Stimulated activated CD4-positive, alpha-beta T cell treated with anti-CD3 and anti-CD28 coated beads, TNF-alpha, amount 100 ng/mL, for 48 hours (primary cell): ENCODE measurements at regions not wholly inside any gene's neighbourhood (a gene's known extent, or its start where the extent isn't known, plus 50 kb on each side); places are given as distances from the start of the nearest gene placed in this dataset.

Experiments used
- DNase-seq, 3 donors: peaks; one replicate each; pipeline ENCODE4 v3.0.0-alpha.2; 2020; ENCODE audit warnings: low read depth in 3 of 3

DNA sequence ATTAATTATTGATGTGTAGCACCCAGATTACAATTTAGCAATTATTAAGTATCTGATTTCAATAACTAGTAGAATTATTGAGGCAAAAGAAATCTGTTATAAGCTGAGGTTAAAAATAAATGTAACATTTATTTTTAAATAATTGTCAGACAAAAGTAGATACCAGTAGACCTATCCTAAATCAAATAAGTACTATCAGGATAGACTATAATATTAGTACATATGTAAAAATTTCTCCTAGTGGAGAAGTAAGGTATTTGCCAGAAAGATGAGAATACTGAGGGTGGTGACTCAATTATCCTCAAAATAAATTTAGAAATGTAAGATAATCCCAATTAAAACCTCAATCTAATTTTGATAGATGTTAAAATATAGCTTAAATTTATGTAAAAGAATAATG is 377.8 kb upstream of the CHRM3 start:
- DNase-seq = no peak

DNA sequence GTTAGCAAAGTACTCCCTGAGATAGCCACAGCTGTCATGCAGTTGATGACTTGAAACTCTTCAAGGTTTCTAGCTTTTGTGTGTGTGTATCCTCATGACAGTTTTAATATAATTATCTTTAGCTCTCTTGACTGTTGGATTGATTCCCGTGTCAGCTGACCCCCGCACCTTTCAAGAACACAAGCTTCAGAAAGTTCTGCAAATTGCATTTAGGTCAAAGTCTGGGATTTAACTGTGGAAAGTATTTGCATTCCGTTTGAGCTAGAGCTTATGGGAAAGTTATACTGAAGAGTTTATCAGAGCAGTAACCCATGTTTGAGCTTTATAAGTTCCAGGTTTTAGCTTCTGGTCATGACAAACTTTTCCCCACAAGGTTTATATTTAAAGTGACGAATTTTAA is 380.1 kb upstream of the CHRM3 start:
- DNase-seq = no peak

DNA sequence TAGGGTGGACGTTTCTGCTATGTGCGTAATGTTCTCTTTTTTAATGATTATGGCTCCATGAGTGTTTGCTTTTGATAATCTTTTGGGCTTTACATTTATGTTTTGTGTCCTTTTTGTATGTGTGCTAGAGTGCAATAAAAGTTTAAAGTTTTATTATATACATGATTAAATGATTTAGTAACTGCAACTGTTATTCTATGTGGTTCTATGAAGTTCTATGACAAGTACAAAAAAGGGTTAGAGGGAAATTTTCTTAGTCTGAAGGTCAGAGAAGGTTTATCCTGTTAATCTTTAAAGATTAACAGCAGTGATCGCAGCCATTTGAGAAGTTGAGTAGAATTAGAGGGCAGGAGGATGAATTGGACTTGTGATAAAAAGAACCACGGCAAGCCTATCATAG is 386.4 kb upstream of the CHRM3 start:
- no peak for DNase-seq

DNA sequence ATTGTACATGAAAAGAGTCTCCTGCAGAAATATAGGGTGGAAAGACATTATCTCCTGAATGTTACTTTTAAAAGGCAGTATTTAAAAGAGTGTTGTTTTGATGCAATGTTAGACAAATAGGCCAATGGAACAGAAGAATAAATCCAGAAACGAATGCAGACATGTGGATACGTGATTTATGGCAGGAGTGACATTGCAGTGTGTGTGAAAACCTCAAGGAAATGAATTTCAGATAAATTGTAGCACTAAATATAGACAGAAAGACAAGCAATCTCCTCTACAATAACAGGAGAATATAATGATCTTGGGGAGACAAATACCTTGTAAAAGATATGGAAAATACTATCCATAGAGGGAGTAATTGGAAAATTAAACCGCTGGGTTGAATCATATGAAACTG is 387.8 kb upstream of the CHRM3 start:
- DNase-seq = no peak

DNA sequence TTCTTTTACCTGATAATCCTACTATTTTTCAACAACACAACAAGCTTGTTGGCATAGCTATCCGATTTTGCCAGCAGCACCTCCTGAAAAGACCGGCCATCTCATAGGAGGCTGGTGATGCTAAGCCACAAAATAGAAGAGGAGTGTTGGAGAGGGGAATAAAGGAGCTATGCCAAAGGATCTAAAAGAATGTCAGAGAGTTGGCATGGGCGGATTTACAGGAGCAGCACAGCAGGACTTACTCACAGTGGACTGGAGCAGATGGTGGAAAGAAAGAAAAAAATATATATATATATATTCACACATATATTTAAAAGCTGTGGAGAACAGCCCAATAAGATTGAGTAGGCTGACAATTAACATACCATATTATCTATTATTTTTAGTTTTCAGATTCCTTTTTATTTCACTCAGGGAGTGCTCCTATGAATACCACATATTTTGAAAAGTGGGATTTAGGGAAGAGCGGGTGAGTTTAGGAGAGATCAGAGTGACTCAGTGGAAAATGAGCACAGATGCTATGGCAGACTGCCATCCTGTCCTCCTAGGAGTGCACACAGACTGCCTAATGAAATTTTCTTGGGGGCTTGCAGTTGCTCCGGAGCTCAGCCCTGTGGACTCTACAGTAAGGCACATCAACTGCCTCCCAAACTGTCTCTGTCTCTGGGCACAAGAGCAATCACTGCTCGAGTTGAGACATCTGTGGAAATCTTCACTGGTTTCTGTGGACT is 394.4 kb upstream of the CHRM3 start:
- no peak for DNase-seq

DNA sequence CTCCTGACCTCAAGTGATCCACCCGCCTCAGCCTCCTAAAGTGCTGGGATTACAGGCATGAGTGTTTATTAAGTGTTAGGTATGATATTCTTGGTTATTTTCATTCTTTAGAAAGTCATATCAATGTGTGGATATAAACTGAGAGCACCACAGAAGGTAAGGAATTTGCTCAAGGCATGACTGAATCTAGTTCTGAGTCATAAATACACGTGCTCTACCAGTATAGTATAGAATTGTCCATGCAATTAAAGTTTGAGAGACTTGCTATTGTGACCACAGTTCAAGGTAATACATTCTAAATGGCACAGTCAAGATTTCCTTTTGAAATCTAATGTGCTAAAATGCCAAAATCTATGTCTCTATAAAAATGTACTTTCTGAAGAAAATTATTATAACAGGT is 401.1 kb upstream of the CHRM3 start:
- no peak for DNase-seq

DNA sequence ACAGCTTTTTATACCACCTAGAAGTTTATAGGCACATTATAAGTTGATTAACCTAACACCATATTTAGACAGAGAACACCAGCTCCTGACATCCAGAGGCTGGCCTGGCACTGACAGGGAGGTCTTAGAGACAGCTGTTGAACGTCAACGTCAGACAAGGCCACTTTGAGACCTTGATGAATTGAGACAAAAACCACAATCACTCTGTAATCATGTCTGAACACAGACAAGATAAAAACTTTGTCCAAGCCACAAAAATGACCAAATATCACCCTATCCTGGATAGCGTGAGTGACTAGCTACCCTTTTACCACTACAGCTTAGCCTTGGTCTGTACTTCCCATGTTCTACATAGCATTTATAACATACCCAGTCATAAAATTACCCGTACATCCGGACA is 403.6 kb upstream of the CHRM3 start:
- DNase-seq = no peak

DNA sequence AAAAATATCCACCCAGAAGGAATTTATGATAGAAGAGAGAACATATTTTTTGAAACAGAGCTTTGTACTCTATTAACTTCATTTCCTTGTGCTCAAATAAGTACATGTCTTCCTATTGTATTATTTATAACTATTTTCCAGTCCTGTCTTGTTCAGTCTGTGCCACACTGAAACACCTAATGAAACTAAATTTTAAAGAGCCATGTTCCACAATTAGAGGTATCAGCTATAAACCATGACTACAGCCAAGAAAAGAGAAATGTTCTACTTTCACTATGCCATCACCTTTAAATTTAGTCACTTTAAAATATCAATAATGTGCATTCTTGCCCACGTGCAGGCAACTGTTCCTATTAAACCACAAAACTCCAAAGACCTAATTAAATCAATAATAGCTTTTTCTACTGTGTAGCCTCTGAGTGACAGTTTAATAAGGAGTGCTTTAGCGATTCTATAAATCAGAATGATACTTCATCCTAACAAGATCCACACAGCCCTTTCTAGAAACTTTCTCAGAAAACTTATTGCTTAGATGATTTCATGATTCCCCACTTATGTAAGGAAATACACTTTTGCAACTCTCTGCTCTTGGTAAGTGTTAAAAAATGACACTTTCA is 404.9 kb upstream of the CHRM3 start:
- DNase-seq = no peak

DNA sequence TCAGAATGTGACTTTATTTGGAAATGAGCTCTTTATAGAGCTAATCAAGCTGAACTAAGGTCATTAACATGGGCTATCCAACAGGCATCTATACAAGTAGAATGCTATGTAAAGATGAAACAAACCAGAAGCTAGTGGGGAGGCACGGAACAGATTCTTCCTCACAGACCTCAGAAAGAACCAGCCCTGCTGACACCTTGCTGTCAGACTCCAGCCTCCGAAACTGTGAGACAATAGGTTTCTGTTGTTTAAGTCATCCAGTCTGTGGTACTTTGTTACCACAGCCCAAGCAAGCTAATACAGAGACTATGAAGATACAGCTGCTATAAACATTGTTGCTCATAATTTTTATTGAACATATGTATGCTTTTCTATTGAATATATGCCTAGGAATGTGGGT is 406.3 kb upstream of the CHRM3 start:
- no peak for DNase-seq

DNA sequence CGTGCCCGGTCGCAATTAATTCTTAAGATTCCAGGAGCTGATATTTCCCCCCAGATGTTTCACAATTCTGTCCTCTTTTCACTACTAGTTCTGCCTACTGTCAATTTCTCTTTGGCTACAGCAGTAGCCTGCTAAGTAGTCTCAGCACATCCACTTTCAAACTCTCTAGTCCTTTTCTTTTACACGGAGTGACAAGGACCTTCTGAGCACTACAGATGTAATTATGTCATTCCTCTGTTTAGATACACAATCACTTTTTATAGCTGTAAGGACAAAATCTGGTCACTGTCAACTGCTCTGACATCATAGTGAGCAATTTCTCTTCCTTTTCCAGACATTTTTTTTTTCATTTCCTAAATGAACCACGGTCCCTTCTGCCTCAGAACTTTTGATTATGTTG is 421.7 kb upstream of the CHRM3 start:
- no peak for DNase-seq

DNA sequence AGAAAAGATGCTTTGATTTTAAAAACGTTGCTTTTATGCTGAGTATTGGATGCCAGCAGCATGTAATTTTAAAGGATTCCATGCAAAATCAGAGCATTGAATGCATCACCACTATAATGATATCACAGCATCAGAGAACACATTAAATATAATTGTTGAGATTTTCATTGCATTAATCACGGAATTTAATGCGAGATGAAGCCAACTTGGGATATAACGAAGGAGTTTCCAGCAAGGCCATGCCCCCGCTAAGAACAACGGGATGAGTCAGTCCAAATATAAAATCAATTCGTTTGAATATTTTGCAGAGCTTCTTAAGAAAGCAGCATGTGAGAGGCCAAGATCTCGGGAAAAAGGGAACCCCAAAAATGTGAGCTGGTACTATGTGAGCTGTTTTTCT is 423.4 kb upstream of the CHRM3 start:
- no peak for DNase-seq

DNA sequence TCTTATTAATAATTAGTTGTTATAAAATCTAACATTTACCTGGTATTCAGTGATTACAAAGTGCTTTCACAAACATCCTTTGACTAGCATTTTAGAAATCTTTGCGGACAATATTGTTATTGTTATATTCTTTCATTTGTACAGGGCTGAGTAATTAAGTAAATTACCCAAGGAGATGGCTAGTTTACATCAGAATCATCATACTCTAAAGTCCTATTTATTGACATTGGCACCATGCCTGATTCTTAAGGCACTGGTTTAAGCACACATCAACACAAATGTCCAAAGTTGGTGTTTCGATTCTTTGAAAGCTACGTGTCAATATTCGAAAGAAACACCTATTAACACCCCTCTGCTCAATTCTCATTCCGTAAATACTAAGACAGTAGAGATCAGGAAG is 424.6 kb upstream of the CHRM3 start:
- DNase-seq = no peak

DNA sequence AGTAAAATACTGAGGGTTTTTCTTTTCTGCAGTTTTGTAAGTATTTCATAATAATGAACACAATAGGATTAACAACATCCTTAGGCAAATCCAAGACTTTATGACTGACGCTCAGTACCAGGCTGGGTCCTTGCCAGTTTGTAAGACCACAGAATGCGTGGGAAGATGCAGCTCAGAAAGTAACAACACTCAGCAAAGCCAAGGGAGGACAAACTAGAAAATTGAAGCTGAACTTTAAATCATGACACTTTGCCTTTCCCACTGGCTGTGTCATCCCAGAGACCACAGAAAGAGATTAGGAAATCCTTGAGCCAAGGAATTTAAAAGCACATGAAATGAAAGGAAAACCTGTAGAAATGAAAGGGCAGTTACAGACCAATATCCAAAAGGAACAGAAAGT is 426.3 kb upstream of the CHRM3 start:
- no peak for DNase-seq

DNA sequence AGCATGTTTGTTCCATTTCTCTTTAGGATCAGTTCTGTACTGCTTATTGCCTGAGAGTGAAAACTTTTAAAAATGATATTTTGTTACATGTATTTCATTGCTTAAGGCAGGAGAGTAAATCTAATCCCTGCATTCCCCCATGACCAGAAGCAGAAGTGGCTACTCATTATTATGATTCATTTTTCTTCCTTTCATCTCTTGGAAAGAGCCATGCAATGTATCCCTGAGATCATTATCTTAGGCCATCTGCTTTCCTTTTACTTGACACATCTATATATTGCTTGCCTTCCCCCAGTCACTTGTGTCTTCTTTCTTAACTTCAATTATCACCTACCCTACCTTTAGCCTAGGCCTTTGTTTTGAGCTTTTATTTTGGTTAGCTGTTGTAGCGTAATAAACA is 430.4 kb upstream of the CHRM3 start:
- DNase-seq = no peak

DNA sequence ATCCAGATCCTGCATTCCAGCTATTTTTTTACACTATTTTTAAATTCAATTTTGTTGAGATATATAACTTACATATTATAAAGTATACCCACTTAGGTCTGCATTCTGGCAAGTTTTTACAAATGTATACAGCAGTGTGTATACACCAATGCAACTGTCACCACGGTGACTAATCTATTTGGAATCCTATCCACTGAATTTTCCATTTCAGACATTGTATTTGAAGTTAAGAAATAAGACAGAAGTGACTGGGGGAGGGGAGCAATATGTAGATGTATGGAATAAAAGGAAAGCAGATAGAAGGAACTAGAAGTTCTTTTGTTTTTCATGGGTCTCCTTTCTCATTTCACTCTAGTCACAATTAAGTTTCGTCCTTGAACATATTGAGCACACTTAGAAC is 431.5 kb upstream of the CHRM3 start:
- no peak for DNase-seq

DNA sequence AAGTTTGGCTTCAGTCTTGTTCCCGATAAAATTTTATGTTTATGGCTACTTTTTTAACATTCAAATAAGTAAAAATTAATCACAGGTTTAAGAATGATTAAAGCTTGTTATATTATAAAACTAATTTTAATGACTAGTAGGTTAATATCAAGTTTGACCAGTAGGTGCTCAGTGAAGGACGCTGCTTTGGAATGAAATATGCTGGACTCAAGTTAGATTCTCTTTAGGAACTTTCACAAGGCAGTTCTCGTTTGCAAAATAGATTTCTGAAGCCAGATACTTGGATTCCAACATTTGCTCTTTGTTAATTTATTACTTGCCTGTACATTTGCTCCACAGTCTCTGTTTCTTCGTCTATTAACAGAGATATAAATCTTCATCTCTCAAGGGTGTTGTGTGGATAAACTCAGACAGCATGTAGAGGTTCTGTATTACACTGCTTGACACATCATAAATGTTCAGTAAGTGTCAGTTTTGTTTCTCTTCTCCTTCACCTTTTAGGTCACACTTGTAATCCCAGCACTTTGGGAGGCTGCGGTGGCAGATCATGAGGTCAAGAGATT is 432.8 kb upstream of the CHRM3 start:
- no peak for DNase-seq

DNA sequence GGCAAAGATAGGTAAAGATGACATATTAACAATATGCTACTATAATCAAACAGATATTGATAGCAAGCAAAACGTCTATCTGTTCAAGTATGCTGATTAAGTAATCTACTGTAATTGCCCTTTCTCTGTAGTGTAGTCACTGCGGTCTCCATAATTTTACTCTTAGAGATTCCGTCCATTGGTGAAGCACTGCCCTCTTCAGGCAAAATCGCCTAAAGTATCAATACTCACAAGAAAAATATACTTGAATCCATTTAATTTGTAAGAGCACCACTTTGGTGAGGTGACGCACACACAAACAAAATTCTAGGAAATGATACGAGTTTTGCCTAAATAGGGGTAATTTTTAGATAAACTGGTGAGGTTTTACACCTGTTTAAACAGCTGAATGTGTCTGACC is 434.6 kb upstream of the CHRM3 start:
- DNase-seq = no peak

DNA sequence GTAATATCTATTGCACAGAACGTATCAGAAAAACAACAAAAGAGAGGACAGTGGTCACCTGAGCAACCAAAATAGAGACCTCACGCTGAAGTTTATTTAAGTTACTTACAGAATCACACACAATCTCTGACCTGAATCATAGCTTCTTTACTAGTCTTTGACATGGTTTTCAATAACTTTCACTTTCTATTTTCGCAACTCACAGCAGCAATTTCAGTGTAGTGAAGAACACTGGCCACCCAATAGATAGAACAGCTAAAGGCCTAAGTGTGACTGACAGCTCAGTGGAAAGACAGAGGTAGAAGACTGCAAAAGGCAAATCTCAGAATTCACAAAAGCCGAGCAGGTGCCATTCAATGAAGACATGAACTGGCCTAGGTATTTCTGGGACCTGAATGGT is 435.6 kb upstream of the CHRM3 start:
- no peak for DNase-seq

DNA sequence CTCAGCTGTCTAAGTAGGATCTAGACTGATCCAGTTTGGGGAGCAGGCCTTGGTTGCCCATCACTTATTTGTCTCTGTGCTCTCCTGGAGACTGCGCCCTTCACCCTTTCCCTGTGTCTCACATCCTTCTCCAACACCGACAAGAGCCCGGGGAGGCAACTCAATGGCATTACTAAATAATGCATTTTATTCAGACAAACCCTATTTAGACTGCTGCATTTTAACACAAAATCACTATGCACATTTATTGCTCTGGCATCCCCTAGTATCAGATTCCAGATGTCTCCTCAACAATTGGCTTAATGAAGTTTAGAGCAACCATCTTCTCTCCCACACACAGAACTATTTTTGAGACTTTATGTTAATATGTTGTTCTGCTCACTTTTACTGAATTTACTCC is 436.4 kb upstream of the CHRM3 start:
- DNase-seq = no peak

DNA sequence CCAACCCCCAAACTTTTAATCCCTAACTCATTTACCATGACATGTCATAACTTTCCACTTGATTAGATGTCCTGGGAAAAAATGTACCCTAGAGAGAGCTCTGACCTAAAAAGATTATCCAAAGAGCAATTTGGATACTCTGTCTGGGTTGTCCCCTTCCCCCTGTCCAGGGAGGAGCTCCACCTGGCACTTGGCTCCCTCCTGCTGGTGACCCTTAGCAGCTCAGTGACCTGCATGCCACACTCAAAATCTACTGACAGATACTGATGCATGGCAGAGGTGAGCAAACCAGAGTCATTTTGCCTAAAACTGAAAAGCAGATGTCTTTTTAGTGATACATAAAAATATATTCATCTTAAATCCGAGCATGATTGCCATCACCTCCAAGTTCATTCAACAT is 442.3 kb upstream of the CHRM3 start:
- no peak for DNase-seq

DNA sequence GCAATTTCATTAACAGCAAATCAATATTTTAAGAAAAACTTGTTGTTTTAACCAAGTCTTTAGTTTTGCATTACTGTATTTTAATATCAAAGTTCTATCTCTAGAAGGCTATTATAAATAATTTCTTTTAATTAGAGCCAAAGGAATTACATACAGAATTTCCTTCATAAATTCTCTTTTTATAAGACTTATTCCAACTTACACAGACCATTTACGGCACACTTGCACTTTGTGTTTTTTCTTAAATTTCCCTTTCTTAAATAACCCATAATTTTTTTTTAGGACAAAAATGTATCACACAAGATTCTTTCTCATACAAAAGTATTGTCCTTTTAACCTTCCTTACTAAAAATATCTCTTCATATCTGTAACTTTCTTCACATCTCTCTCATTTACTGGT is 458.5 kb upstream of the CHRM3 start:
- no peak for DNase-seq

DNA sequence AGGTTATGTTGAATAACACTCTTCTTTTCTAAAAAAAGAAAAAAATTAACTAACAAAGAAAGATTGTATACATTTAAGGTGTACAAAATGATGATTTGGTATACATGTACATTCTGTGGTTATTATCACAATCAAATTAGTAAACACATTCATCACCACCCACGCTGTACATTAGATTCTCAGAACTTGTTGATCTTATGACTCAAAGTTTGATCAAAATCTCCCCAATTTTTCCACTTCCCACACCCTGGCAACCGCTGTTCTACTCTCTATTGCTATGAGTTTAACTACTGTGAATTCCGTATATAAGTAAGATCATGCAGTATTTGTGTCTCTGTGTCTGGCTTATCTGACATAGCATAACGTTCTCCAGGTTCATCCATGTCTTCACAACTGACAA is 469.5 kb upstream of the CHRM3 start:
- DNase-seq = no peak

DNA sequence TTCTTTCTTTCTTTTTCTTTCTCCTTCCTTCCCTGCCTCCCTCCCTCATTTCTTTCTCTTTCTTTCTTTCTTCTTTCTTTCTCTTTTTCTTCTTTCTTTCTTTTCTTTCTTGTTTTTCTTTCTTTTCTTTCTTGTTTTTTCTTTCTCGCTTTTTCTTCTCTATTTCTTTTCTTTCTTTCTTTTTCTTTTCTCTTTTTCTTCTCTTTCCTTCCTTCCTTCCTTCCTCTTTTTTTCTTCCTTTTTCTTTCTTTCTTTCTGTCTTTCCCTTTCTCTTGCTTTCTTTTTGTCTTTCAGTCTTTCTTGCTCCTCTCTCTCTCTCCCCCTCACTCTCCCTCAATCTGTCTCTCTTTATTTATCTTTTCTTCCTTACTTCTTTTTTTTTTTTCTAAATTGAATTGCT is 472.0 kb upstream of the CHRM3 start:
- DNase-seq = no peak

DNA sequence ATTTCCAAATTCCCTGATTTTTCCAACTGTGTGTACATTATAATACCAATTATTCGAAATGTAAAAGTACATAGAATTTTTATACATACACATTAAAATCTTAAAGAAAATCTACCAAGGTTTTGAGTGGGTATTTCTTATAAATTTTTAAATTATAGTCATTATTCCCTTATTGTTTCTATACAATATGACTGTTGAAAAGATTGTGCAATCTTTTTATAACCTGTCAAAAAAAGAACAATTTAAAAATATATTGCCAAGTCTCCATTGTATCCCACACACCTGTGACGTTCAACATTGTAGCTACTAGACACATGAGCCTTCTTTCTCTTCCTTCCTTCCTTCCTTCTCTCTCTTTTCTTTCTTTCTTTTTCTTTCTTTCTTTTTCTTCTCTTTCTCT is 473.2 kb upstream of the CHRM3 start:
- no peak for DNase-seq
